ENCODE measurements at regions not wholly inside any gene's neighbourhood (a gene's known extent, or its start where the extent isn't known, plus 50 kb on each side); places are given as distances from the start of the nearest gene placed in this dataset.

DNA sequence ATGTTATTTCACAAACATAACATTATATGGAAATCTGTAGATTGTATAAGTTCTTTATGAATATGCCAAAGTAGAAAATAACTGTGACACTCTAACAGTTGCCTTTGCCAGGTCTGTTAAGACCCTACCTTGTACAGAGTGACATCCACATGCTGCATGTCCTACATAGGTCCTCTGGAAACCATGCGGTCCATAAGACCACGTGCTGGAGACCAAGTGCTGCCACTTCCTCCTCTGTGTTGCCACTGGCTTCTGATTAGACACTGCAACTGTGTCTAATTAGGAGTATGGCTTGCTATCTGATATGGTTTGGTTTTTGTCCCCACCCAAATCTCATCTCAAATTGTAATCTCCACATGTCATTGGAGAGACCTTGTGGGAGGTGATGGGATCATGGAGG, 855.5 kb upstream of the SEMA6D start:
- Histone ChIP-seq H3K4me2 (ENCODE audit: control insufficient read depth, insufficient read depth) (no peak overlapping the region), H3K27ac (ENCODE audit: control insufficient read depth, insufficient read depth) (no peak overlapping the region), H3K36me3 (ENCODE audit: control insufficient read depth in 2 of 2, insufficient read depth in 2 of 2, low read length in 1 of 2) (no peaks in the 10 kb centered on the region), H3K9ac (ENCODE audit: control insufficient read depth, insufficient read depth, low read length) (no peak overlapping the region), H3K9me3 (replicated peaks; ENCODE audit: control insufficient read depth, insufficient read depth, low read length) (no peaks in the 10 kb centered on the region), H4K20me1 (ENCODE audit: control insufficient read depth, insufficient read depth) (no peaks in the 10 kb centered on the region), H3K79me2 (ENCODE audit: control insufficient read depth, insufficient read depth, low read length) (no peaks in the 10 kb centered on the region), H3K27me3 (replicated peaks in 1 of 2; ENCODE audit: control insufficient read depth in 2 of 2, insufficient read depth in 2 of 2, low read length in 1 of 2) (no peaks in the 10 kb centered on the region), H3K4me3 (no peak overlapping the region), H3K4me1 (ENCODE audit: control insufficient read depth, insufficient read depth, low read length) (no peaks in the 10 kb centered on the region), H2AFZ (ENCODE audit: control insufficient read depth, low read depth, low read length) (no peak overlapping the region)
- 63% methylated on average over 2 of the region's 2 CpGs for WGBS (ENCODE audit: insufficient coverage, insufficient replicate concordance, low lambda C conversion rate, missing lambda C conversion rate)
- SMC1A ChIA-PET (ENCODE audit: uncharacterized antibody, unreplicated experiment) = no interaction called here
- no TSS peak for BruUV-seq (replicated peaks)
- intact Hi-C loops (cut with micrococcal nuclease; ENCODE audit: unreplicated experiment) = no loop called here
- FAIRE-seq = no peak
- TF ChIP-seq MTA2 (IDR thresholded peaks at IDR 0.05; ENCODE audit: low read depth) = no peak
- TF ChIP-seq DPF2 (IDR thresholded peaks at IDR 0.05) = no peak
- TF ChIP-seq, protein P1, sequence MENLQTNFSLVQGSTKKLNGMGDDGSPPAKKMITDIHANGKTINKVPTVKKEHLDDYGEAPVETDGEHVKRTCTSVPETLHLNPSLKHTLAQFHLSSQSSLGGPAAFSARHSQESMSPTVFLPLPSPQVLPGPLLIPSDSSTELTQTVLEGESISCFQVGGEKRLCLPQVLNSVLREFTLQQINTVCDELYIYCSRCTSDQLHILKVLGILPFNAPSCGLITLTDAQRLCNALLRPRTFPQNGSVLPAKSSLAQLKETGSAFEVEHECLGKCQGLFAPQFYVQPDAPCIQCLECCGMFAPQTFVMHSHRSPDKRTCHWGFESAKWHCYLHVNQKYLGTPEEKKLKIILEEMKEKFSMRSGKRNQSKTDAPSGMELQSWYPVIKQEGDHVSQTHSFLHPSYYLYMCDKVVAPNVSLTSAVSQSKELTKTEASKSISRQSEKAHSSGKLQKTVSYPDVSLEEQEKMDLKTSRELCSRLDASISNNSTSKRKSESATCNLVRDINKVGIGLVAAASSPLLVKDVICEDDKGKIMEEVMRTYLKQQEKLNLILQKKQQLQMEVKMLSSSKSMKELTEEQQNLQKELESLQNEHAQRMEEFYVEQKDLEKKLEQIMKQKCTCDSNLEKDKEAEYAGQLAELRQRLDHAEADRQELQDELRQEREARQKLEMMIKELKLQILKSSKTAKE (IDR thresholded peaks at IDR 0.05; ENCODE audit: low read depth, poor library complexity, severe bottlenecking) = no peak
- no peak for TF ChIP-seq NR2C1 (IDR thresholded peaks at IDR 0.05)
- TF ChIP-seq RUNX3 (IDR thresholded peaks at IDR 0.05; ENCODE audit: low read length) = no peak
- no peak for TF ChIP-seq HDAC2 (IDR thresholded peaks at IDR 0.05)
- no peak for TF ChIP-seq ZNF217 (IDR thresholded peaks at IDR 0.05)
- ATAC-seq = no peak
- DNase-seq (ENCODE audit: low read depth, low spot score) = no peak
- RAD21 ChIA-PET (ENCODE audit: unreplicated experiment) = no interaction called here
- CTCF ChIA-PET = no interaction called here
- POLR2A ChIA-PET = no interaction called here
- in situ Hi-C loops (cut with MboI) = no loop called here

DNA sequence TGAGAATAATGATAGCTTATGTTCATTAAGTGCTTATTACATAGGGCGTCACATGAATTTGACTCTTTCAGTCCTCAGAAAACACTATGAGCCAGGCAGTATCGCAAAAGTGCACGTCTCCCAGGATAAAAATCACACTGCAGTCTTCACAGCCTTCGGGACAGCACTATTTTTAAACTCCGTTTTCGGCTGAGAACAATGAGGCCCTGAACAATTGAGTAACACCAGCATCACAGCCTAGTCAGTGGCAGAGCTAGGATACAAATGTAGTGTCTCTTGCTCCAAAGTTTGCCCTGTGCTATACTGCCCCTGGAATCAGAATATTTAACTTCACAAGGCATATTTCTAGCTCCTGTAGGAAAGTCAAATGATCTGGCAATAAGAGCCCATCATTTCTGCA, 852.1 kb upstream of the SEMA6D start:
- H3K4me2 ChIP-seq (ENCODE audit: control insufficient read depth, insufficient read depth) = no peak overlapping the region
- no peak for ATAC-seq
- ChIA-PET RAD21 (ENCODE audit: unreplicated experiment) (no interaction called here), POLR2A (no interaction called here), SMC1A (ENCODE audit: uncharacterized antibody, unreplicated experiment) (interaction anchor here (1.1 kb wide), 1 partner anchor 29 kb away, joined by 3 read pairs; no protein-coding TSS in a partner anchor), CTCF (no interaction called here)
- H3K79me2 ChIP-seq (ENCODE audit: control insufficient read depth, insufficient read depth, low read length) = no peaks in the 10 kb centered on the region
- H3K27me3 ChIP-seq (replicated peaks in 1 of 2; ENCODE audit: control insufficient read depth in 2 of 2, insufficient read depth in 2 of 2, low read length in 1 of 2) = no peaks in the 10 kb centered on the region
- no peak overlapping the region for H3K4me3 ChIP-seq
- H3K9me3 ChIP-seq (replicated peaks; ENCODE audit: control insufficient read depth, insufficient read depth, low read length) = no peaks in the 10 kb centered on the region
- in situ Hi-C loops (cut with MboI) = no loop called here
- 44% methylated on average over 6 of the region's 6 CpGs for WGBS (ENCODE audit: insufficient coverage, insufficient replicate concordance, low lambda C conversion rate, missing lambda C conversion rate)
- TF ChIP-seq, protein P2, sequence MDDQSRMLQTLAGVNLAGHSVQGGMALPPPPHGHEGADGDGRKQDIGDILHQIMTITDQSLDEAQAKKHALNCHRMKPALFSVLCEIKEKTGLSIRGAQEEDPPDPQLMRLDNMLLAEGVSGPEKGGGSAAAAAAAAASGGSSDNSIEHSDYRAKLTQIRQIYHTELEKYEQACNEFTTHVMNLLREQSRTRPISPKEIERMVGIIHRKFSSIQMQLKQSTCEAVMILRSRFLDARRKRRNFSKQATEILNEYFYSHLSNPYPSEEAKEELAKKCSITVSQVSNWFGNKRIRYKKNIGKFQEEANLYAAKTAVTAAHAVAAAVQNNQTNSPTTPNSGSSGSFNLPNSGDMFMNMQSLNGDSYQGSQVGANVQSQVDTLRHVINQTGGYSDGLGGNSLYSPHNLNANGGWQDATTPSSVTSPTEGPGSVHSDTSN (IDR thresholded peaks at IDR 0.05; ENCODE audit: insufficient replicate concordance, low read depth, low read length) = no peak
- no peak for TF ChIP-seq HDAC6 (IDR thresholded peaks at IDR 0.05; ENCODE audit: unreplicated experiment)
- H3K9ac ChIP-seq (ENCODE audit: control insufficient read depth, insufficient read depth, low read length) = no peak overlapping the region
- H2AFZ ChIP-seq (ENCODE audit: control insufficient read depth, low read depth, low read length) = no peak overlapping the region
- FAIRE-seq = no peak
- H3K4me1 ChIP-seq (ENCODE audit: control insufficient read depth, insufficient read depth, low read length) = no peaks in the 10 kb centered on the region
- intact Hi-C loops (cut with micrococcal nuclease; ENCODE audit: unreplicated experiment) = no loop called here
- no peak overlapping the region for H3K27ac ChIP-seq (ENCODE audit: control insufficient read depth, insufficient read depth)
- DNase-seq (ENCODE audit: low read depth, low spot score) = no peak
- H4K20me1 ChIP-seq (ENCODE audit: control insufficient read depth, insufficient read depth) = no peaks in the 10 kb centered on the region
- H3K36me3 ChIP-seq (ENCODE audit: control insufficient read depth in 2 of 2, insufficient read depth in 2 of 2, low read length in 1 of 2) = no peaks in the 10 kb centered on the region
- BruUV-seq (replicated peaks) = no TSS peak

Data from GM12878 (cell line).